ENCODE measurements at regions not wholly inside any gene's neighbourhood (a gene's known extent, or its start where the extent isn't known, plus 50 kb on each side); places are given as distances from the start of the nearest gene placed in this dataset.

GRCh38 chr7:79683916-79684315 is 230.4 kb upstream of the MAGI2 start:
- TF ChIP-seq, protein P1, sequence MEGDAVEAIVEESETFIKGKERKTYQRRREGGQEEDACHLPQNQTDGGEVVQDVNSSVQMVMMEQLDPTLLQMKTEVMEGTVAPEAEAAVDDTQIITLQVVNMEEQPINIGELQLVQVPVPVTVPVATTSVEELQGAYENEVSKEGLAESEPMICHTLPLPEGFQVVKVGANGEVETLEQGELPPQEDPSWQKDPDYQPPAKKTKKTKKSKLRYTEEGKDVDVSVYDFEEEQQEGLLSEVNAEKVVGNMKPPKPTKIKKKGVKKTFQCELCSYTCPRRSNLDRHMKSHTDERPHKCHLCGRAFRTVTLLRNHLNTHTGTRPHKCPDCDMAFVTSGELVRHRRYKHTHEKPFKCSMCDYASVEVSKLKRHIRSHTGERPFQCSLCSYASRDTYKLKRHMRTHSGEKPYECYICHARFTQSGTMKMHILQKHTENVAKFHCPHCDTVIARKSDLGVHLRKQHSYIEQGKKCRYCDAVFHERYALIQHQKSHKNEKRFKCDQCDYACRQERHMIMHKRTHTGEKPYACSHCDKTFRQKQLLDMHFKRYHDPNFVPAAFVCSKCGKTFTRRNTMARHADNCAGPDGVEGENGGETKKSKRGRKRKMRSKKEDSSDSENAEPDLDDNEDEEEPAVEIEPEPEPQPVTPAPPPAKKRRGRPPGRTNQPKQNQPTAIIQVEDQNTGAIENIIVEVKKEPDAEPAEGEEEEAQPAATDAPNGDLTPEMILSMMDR (IDR thresholded peaks at IDR 0.05), result no peak
- TF ChIP-seq EZH2 (IDR thresholded peaks at IDR 0.05; ENCODE audit: borderline replicate concordance, insufficient read depth, low read depth, low read length, poor library complexity, severe bottlenecking), result no peak

Measured in B cell (primary cell).